GM12878 (cell line): ENCODE measurements at regions not wholly inside any gene's neighbourhood (a gene's known extent, or its start where the extent isn't known, plus 50 kb on each side); places are given as distances from the start of the nearest gene placed in this dataset.

ENCODE experiments used
- ATAC-seq: fragments of 200-7000 bp; cut with Tn5 transposase; 3 replicates; pipeline ENCODE4 v1.9.1; 2020; ENCODE audit warnings: mild to moderate bottlenecking, moderate library complexity
- BruUV-seq: library from RNA; stranded (reverse); fragments of 400-500 nt; replicated peaks from 2 replicates; lab custom pipeline; 2021; lab: Mats Ljungman, UMichigan
- CTCF ChIA-PET: fragments of 300-600 bp; sonication (Branson Sonifier 250); formaldehyde crosslinking; extraction: SDS; loops from one replicate; lab custom pipeline; 2021; ENCODE audit warnings: inconsistent platforms; lab: Yijun Ruan, JAX
- POLR2A ChIA-PET: fragments of 350-600 bp; formaldehyde crosslinking; extraction: SDS; loops from one replicate; lab custom pipeline; 2021; ENCODE audit warnings: inconsistent platforms; lab: Charles Lee
- RAD21 ChIA-PET: fragments of 300-600 bp; sonication (Branson Sonifier 250); formaldehyde crosslinking; loops from one replicate; lab custom pipeline; 2023; ENCODE audit warnings: antibody characterized with exemption; ENCODE audit not compliant: unreplicated experiment; lab: Charles Lee
- SMC1A ChIA-PET: fragments of 300-600 bp; sonication (Branson Sonifier 250); formaldehyde crosslinking; loops from one replicate; lab custom pipeline; 2023; ENCODE audit not compliant: unreplicated experiment, uncharacterized antibody; lab: Charles Lee
- DNase-seq: peaks from one replicate; pipeline ENCODE4 v3.0.0-alpha.2; 2011; ENCODE audit warnings: low read depth, low spot score
- FAIRE-seq: peaks from 3 replicates; lab custom pipeline; 2011; peaks lifted over from hg19 to GRCh38; lab: Jason Lieb, UNC
- H2AFZ ChIP-seq: 2 replicates; pipeline ENCODE4 v1.6.0; 2011; ENCODE audit warnings: low read depth, low read length, control low read depth; ENCODE audit not compliant: control insufficient read depth
- H3K27ac ChIP-seq: 2 replicates; pipeline ENCODE4 v1.5.1; 2011; ENCODE audit warnings: control low read depth; ENCODE audit not compliant: control insufficient read depth, insufficient read depth
- H3K27me3 ChIP-seq, 2 experiments: replicated peaks in 1 of 2; 2 replicates each; pipeline versions ENCODE4 v1.6.0 to v1.6.1; 2011; ENCODE audit warnings: low read length in 1 of 2; ENCODE audit not compliant: control insufficient read depth in 2 of 2, insufficient read depth in 2 of 2
- H3K36me3 ChIP-seq, 2 experiments: 2 replicates each; pipeline ENCODE4 v1.5.1; 2011; ENCODE audit warnings: low read length in 1 of 2; ENCODE audit not compliant: control insufficient read depth in 2 of 2, insufficient read depth in 2 of 2
- H3K4me1 ChIP-seq: 2 replicates; pipeline ENCODE4 v1.6.1; 2011; ENCODE audit warnings: mild to moderate bottlenecking, low read length, moderate library complexity, mixed read lengths; ENCODE audit not compliant: control insufficient read depth, insufficient read depth
- H3K4me2 ChIP-seq: 2 replicates; pipeline ENCODE4 v1.6.0; 2011; ENCODE audit warnings: control low read depth; ENCODE audit not compliant: control insufficient read depth, insufficient read depth
- H3K4me3 ChIP-seq: fragments of 200-600 bp; sonication (generic); 2 replicates; pipeline ENCODE4 v1.5.1; 2016
- H3K79me2 ChIP-seq: 2 replicates; pipeline ENCODE4 v1.6.0; 2011; ENCODE audit warnings: low read length; ENCODE audit not compliant: control insufficient read depth, insufficient read depth
- H3K9ac ChIP-seq: 2 replicates; pipeline ENCODE4 v1.8.0; 2011; ENCODE audit warnings: low read length, control low read depth, mixed read lengths; ENCODE audit not compliant: control insufficient read depth, insufficient read depth
- H3K9me3 ChIP-seq: replicated peaks from 3 replicates; pipeline ENCODE4 v1.5.1; 2011; ENCODE audit warnings: mild to moderate bottlenecking, low read length; ENCODE audit not compliant: control insufficient read depth, insufficient read depth
- H4K20me1 ChIP-seq: 2 replicates; pipeline ENCODE4 v1.6.0; 2011; ENCODE audit not compliant: control insufficient read depth, insufficient read depth
- BMI1 ChIP-seq: fragments of 450-650 bp; IDR thresholded peaks from 2 replicates; pipeline ENCODE4 v1.6.1; 2016; ENCODE audit warnings: mild to moderate bottlenecking, moderate library complexity, borderline replicate concordance
- CHD1 ChIP-seq: IDR thresholded peaks from 2 replicates; pipeline ENCODE4 v1.6.1; 2012; ENCODE audit warnings: low read depth, low read length, improper control_type of control experiment
- EGR1 ChIP-seq, 2 experiments: IDR thresholded peaks; 1 replicate in 1 of 2; 2 replicates in 1 of 2; pipeline ENCODE4 v1.6.1; 2011 to 2012; ENCODE audit warnings: low read depth in 2 of 2, low read length in 2 of 2, borderline replicate concordance in 1 of 2, mild to moderate bottlenecking in 1 of 2, moderate library complexity in 1 of 2
- ESRRA ChIP-seq: IDR thresholded peaks from 2 replicates; pipeline ENCODE4 v1.6.1; 2012; ENCODE audit warnings: mild to moderate bottlenecking, low read length, improper control_type of control experiment
- HCFC1 ChIP-seq: fragments of 150-350 bp; IDR thresholded peaks from 2 replicates; pipeline ENCODE4 v1.6.1; 2014; ENCODE audit warnings: low read length
- IKZF1 ChIP-seq: fragments of 450-650 bp; conservative IDR thresholded peaks from 2 replicates; pipeline ENCODE4 v1.6.1; 2017; ENCODE audit warnings: antibody characterized with exemption, mild to moderate bottlenecking
- IKZF2 ChIP-seq, 2 experiments: fragments of 450-650 bp; IDR thresholded peaks; 2 replicates each; pipeline ENCODE4 v1.6.1; 2017; ENCODE audit warnings: mild to moderate bottlenecking in 2 of 2, moderate library complexity in 2 of 2
- LARP7 ChIP-seq: fragments of 450-650 bp; IDR thresholded peaks from 2 replicates; pipeline ENCODE4 v1.6.1; 2017; ENCODE audit warnings: mild to moderate bottlenecking
- MEF2B ChIP-seq: fragments of 450-650 bp; IDR thresholded peaks from 2 replicates; pipeline ENCODE4 v1.6.1; 2018; ENCODE audit warnings: mild to moderate bottlenecking, moderate library complexity; ENCODE audit not compliant: partially characterized antibody, poor library complexity, severe bottlenecking
- MYC ChIP-seq: IDR thresholded peaks from 2 replicates; pipeline ENCODE4 v1.6.1; 2011; ENCODE audit warnings: mild to moderate bottlenecking, low read length, moderate library complexity, inconsistent platforms; ENCODE audit not compliant: insufficient read depth, insufficient replicate concordance, insufficient read length, severe bottlenecking
- NFXL1 ChIP-seq: fragments of 450-650 bp; IDR thresholded peaks from 2 replicates; pipeline ENCODE4 v1.6.1; 2017; ENCODE audit warnings: antibody characterized with exemption, mild to moderate bottlenecking, borderline replicate concordance
- PAX8 ChIP-seq: fragments of 450-650 bp; IDR thresholded peaks from 2 replicates; pipeline ENCODE4 v1.6.1; 2017; ENCODE audit warnings: mild to moderate bottlenecking, moderate library complexity
- RAD51 ChIP-seq: fragments of 450-650 bp; IDR thresholded peaks from 2 replicates; pipeline ENCODE4 v1.6.1; 2016; ENCODE audit warnings: moderate library complexity, mild to moderate bottlenecking, inconsistent platforms
- SIN3A ChIP-seq: IDR thresholded peaks from 2 replicates; pipeline ENCODE4 v1.6.1; 2012; ENCODE audit warnings: low read depth, low read length, improper control_type of control experiment
- WRNIP1 ChIP-seq: IDR thresholded peaks from 2 replicates; pipeline ENCODE4 v1.6.1; 2011; ENCODE audit warnings: low read depth, low read length, improper control_type of control experiment, borderline replicate concordance
- YY1 ChIP-seq: IDR thresholded peaks from 2 replicates; pipeline ENCODE4 v1.6.1; 2011; ENCODE audit warnings: low read depth, mild to moderate bottlenecking, low read length
- ZZZ3 ChIP-seq: IDR thresholded peaks from 2 replicates; pipeline ENCODE4 v1.6.1; 2011; ENCODE audit warnings: low read depth; ENCODE audit not compliant: control insufficient read depth, insufficient read length
- WGBS: methylation state at CpG from one replicate; pipeline ENCODE4 v1.1.6; 2016; ENCODE audit warnings: low lambda C conversion rate; ENCODE audit not compliant: insufficient replicate concordance, insufficient coverage; ENCODE audit errors: missing lambda C conversion rate; 5-methylcytosine and 5-hydroxymethylcytosine counted together
- in situ Hi-C: fragments of 300-500 bp; cut with MboI; formaldehyde crosslinking; loops from 9 replicates; pipeline ENCODE4 v1.14.3; 2018; ENCODE audit warnings: mixed read lengths
- intact Hi-C: fragments of 100-400 bp; cut with micrococcal nuclease; formaldehyde crosslinking; loops from one replicate; pipeline ENCODE4 v1.14.2; 2022; ENCODE audit not compliant: unreplicated experiment
- TF ChIP-seq, protein P1 (sequence below): IDR thresholded peaks from 2 replicates; pipeline ENCODE4 v1.6.1; 2012; ENCODE audit warnings: low read length, inconsistent platforms
- TF ChIP-seq, protein P2 (sequence below): fragments of 450-650 bp; IDR thresholded peaks from 2 replicates; pipeline ENCODE4 v1.6.1; 2016; ENCODE audit warnings: mild to moderate bottlenecking

DNA sequence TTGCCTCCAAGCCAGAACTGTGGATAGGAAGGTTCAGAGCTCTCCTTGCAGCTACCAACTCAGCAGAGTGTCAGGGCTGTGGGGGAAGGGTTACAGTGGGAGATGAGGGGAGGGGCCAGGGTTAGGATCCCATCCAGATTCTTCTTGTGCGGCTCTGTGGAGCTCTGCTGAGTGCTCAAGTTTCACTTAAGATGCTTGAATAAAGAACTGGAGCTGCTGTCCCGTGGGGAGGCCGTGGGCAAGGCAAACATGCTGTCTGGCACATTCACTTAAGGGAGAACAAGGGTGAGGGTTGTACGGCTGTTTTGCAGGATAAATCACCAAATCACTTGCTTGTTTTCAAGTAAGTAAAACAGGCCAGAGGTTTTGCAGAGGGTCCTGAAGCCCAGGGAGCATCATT lies 197.1 kb downstream of the FAM76B start:
- Histone ChIP-seq H4K20me1 (no peaks in the 10 kb centered on the region), H3K79me2 (no peaks in the 10 kb centered on the region), H3K9ac (no peak overlapping the region), H3K4me2 (no peak overlapping the region), H3K9me3 (no peaks in the 10 kb centered on the region), H2AFZ (no peak overlapping the region), H3K27me3 (no peaks in the 10 kb centered on the region), H3K4me3 (no peak overlapping the region), H3K36me3 (no peaks in the 10 kb centered on the region), H3K27ac (no peak overlapping the region), H3K4me1 (no peaks in the 10 kb centered on the region)
- POLR2A ChIA-PET = no interaction called here
- FAIRE-seq = no peak
- BruUV-seq = no TSS peak
- 56% methylated on average over 4 of the region's 4 CpGs for WGBS
- intact Hi-C loops = no loop called here
- DNase-seq = no peak
- no peak for ATAC-seq
- in situ Hi-C loops = no loop called here
- TF ChIP-seq YY1 = no peak
- TF ChIP-seq MEF2B = no peak
- TF ChIP-seq CHD1 = no peak
- TF ChIP-seq MYC = no peak
- TF ChIP-seq IKZF1 = no peak
- TF ChIP-seq, protein P1, sequence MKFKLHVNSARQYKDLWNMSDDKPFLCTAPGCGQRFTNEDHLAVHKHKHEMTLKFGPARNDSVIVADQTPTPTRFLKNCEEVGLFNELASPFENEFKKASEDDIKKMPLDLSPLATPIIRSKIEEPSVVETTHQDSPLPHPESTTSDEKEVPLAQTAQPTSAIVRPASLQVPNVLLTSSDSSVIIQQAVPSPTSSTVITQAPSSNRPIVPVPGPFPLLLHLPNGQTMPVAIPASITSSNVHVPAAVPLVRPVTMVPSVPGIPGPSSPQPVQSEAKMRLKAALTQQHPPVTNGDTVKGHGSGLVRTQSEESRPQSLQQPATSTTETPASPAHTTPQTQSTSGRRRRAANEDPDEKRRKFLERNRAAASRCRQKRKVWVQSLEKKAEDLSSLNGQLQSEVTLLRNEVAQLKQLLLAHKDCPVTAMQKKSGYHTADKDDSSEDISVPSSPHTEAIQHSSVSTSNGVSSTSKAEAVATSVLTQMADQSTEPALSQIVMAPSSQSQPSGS = no peak
- TF ChIP-seq LARP7 = no peak
- TF ChIP-seq ESRRA = no peak
- no peak for TF ChIP-seq PAX8
- TF ChIP-seq HCFC1 = no peak
- no peak for TF ChIP-seq IKZF2 (IDR thresholded peaks at IDR 0.05)
- no peak for TF ChIP-seq RAD51
- TF ChIP-seq ZZZ3 = no peak
- TF ChIP-seq EGR1 (IDR thresholded peaks at IDR 0.05; ENCODE audit: borderline replicate concordance in 1 of 2, low read depth in 2 of 2, low read length in 2 of 2) = no peak
- no peak for TF ChIP-seq WRNIP1
- TF ChIP-seq BMI1 = no peak
- no peak for TF ChIP-seq NFXL1
- TF ChIP-seq, protein P2, sequence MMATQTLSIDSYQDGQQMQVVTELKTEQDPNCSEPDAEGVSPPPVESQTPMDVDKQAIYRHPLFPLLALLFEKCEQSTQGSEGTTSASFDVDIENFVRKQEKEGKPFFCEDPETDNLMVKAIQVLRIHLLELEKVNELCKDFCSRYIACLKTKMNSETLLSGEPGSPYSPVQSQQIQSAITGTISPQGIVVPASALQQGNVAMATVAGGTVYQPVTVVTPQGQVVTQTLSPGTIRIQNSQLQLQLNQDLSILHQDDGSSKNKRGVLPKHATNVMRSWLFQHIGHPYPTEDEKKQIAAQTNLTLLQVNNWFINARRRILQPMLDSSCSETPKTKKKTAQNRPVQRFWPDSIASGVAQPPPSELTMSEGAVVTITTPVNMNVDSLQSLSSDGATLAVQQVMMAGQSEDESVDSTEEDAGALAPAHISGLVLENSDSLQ = no peak
- no peak for TF ChIP-seq SIN3A
- CTCF ChIA-PET = interaction anchor here (1.3 kb wide), 1 partner anchor 84 kb away, joined by 3 read pairs; no protein-coding TSS in a partner anchor
- SMC1A ChIA-PET = no interaction called here
- RAD21 ChIA-PET = interaction anchor here (0.6 kb wide), 1 partner anchor 36 kb away, joined by 3 read pairs; no protein-coding TSS in a partner anchor
